Adrenal gland (tissue), 9 donors: ENCODE measurements at regions not wholly inside any gene's neighbourhood (a gene's known extent, or its start where the extent isn't known, plus 50 kb on each side); places are given as distances from the start of the nearest gene placed in this dataset.

ENCODE experiments used
- DNase-seq, 7 donors: peaks; one replicate each; pipeline ENCODE4 v3.0.0-alpha.2; 2019 to 2020
- H3K27ac ChIP-seq, 5 donors: fragments of 200-600 bp; sonication (generic) in 4 of 5; 1 replicate in 3 of 5; 2 replicates in 2 of 5; pipeline versions ENCODE4 v1.5.1 to v1.8.0; 2016 to 2020; ENCODE audit warnings: mild to moderate bottlenecking in 1 of 5
- H3K27me3 ChIP-seq: fragments of 200-600 bp; 2 replicates; pipeline ENCODE4 v1.8.0; 2021
- H3K36me3 ChIP-seq, 2 donors: fragments of 200-600 bp; replicated peaks in 1 of 2; 1 replicate in 1 of 2; 2 replicates in 1 of 2; pipeline versions ENCODE4 v1.5.1 to v1.8.0; 2018 to 2022
- H3K4me1 ChIP-seq, 2 donors: fragments of 200-600 bp; replicated peaks in 1 of 2; 1 replicate in 1 of 2; 2 replicates in 1 of 2; pipeline versions ENCODE4 v1.5.1 to v1.8.0; 2018 to 2021
- H3K4me3 ChIP-seq, 4 donors: fragments of 200-600 bp; sonication (generic) in 3 of 4; one replicate each; pipeline ENCODE4 v1.5.1; 2016 to 2018
- H3K9me3 ChIP-seq, 3 donors: fragments of 200-600 bp; sonication (generic) in 1 of 3; replicated peaks in 1 of 3; 1 replicate in 2 of 3; 2 replicates in 1 of 3; pipeline versions ENCODE4 v1.5.1 to v1.8.0; 2016 to 2021
- POLR2A ChIP-seq, 2 donors: fragments of 450-650 bp; IDR thresholded peaks; one replicate each; pipeline ENCODE4 v1.6.1; 2017; ENCODE audit warnings: antibody characterized with exemption in 2 of 2, mild to moderate bottlenecking in 2 of 2, moderate library complexity in 1 of 2
- WGBS, 4 donors: extraction: QIAGEN DNeasy Blood & Tissue Kit in 2 of 4; methylation state at CpG; one replicate each; pipeline versions ENCODE4 v1.1.5 to v1.1.7; 2013 to 2017; 5-methylcytosine and 5-hydroxymethylcytosine counted together
- intact Hi-C, 2 donors: fragments of 100-400 bp; cut with DNase I; formaldehyde crosslinking; loops; one replicate each; pipeline versions ENCODE4 v1.14.1 to v1.15.0; 2022 to 2023
- TF ChIP-seq, protein P1 (sequence below), 6 experiments: fragments of 450-650 bp in 4 of 6; fragments of 200-600 bp in 2 of 6; sonication (generic) in 1 of 6; IDR thresholded peaks; 1 replicate in 5 of 6; 2 replicates in 1 of 6; pipeline versions ENCODE4 v1.5.1 to v1.8.0; 2016 to 2021; ENCODE audit warnings: antibody characterized with exemption in 6 of 6, mild to moderate bottlenecking in 2 of 6, moderate library complexity in 1 of 6
- donor health status: healthy with polysubstance abuse.
- donor health status: Bipolar disorder and iron deficiency.
- donor health status: DM: yes; HTN: yes; CAD: no.
- donor health status: DM: no; HTN: no; CAD: no.
- donor health status: DM: no; HTN: no; CAD: no.

DNA sequence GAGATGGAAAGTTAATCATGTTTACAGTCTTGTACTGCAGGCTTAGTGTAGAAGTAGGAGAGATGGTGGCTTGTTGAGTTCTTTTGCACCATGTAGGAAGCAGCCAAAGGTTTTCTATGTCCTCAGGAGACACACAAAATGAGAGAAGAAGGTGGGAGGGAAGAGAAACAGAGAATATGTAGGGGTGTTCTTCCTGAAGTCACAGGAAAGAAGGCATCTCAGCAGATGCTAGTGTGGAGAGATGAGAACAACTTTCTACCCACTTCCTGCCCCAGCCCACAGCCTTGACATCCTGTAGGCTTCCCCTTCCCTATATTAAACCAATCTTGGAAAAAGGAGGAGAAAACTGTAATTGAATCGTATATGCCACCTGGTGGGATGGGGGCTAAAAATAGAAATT, 217.0 kb downstream of the S1PR1 start:
- no peaks in the 10 kb centered on the region for H3K36me3 ChIP-seq
- H3K27me3 ChIP-seq, result no peaks in the 10 kb centered on the region
- no peaks in the 10 kb centered on the region for H3K9me3 ChIP-seq
- H3K4me1 ChIP-seq, result no peaks in the 10 kb centered on the region
- H3K27ac ChIP-seq, result no peak overlapping the region
- intact Hi-C loops, result no loop called here
- H3K4me3 ChIP-seq, result no peak overlapping the region
- TF ChIP-seq, protein P1, sequence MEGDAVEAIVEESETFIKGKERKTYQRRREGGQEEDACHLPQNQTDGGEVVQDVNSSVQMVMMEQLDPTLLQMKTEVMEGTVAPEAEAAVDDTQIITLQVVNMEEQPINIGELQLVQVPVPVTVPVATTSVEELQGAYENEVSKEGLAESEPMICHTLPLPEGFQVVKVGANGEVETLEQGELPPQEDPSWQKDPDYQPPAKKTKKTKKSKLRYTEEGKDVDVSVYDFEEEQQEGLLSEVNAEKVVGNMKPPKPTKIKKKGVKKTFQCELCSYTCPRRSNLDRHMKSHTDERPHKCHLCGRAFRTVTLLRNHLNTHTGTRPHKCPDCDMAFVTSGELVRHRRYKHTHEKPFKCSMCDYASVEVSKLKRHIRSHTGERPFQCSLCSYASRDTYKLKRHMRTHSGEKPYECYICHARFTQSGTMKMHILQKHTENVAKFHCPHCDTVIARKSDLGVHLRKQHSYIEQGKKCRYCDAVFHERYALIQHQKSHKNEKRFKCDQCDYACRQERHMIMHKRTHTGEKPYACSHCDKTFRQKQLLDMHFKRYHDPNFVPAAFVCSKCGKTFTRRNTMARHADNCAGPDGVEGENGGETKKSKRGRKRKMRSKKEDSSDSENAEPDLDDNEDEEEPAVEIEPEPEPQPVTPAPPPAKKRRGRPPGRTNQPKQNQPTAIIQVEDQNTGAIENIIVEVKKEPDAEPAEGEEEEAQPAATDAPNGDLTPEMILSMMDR (IDR thresholded peaks at IDR 0.05), result no peak
- TF ChIP-seq POLR2A (IDR thresholded peaks at IDR 0.05), result no peak
- DNase-seq, result no peak
- 56 to 67% (median 62%) methylated on average over 1 of the region's 1 CpG for WGBS, 4 donors

DNA sequence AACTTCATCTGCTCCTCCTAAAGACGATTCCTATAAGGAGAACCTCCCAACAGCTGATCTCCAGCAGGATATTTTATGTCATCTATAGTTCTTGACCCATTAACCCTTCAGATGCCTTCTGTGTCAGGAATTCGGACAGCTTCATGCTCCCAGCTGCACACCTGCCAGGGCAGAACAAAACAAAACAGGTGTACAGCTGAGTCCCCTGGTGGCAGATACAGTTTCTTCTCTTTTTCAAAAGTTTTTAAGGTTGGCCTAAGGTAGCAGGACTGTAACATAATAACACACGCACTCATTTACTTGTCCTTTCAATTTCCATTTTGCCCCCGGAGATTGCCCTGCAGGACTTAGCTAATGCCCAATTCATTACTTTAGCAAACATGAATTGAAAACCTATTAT, 218.3 kb downstream of the S1PR1 start:
- WGBS, 4 donors, result 73 to 76% (median 74%) methylated on average over 4 of the region's 4 CpGs
- Histone ChIP-seq H3K27me3 (no peaks in the 10 kb centered on the region), H3K36me3 (no peaks in the 10 kb centered on the region), H3K4me3 (no peak overlapping the region), H3K27ac (no peak overlapping the region), H3K9me3 (no peaks in the 10 kb centered on the region), H3K4me1 (no peaks in the 10 kb centered on the region)
- TF ChIP-seq, protein P1 (IDR thresholded peaks at IDR 0.05), result no peak
- no peak for TF ChIP-seq POLR2A (IDR thresholded peaks at IDR 0.05)
- intact Hi-C loops, result no loop called here
- DNase-seq, result no peak

DNA sequence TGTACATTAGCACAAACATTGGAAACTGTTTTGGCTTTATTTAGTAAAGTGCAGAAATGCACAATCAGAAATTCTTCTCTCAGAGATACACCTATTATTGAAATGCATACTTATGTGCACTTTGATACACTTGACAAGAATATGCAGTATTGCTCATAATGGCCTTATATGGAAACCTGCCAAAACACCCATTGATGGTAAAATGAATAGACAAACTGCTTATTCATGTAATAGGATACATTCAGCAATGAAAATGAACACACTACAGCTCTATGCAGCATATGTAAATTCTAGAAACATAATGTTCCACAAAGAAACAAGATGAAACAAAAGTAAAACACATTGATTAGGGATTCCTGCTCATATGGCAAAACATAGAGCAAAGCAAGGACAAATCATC, 223.9 kb downstream of the S1PR1 start:
- TF ChIP-seq POLR2A (IDR thresholded peaks at IDR 0.05), result no peak
- no peak overlapping the region for H3K4me3 ChIP-seq
- no peak overlapping the region for H3K27ac ChIP-seq
- DNase-seq, result no peak
- H3K9me3 ChIP-seq, result no peaks in the 10 kb centered on the region
- no peaks in the 10 kb centered on the region for H3K36me3 ChIP-seq
- H3K4me1 ChIP-seq, result no peaks in the 10 kb centered on the region
- intact Hi-C loops, result no loop called here
- H3K27me3 ChIP-seq, result no peaks in the 10 kb centered on the region

DNA sequence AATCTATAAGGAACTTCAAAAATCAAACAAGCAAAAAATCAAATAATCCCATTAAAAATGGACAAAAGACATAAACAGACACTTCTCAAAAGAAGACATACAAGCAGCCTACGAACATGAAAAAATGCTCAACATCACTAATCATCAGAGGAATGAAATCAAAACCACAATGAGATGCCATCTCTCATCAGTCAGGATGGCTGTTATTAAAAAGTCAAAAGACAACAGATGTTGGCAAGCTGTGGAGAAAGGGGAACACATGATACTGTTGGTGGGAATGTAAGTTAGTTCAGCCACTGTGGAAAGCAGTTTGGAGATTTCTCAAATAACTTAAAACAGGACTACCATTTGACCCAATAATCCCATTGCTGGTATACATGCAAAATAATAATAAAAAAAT, 226.4 kb downstream of the S1PR1 start:
- Histone ChIP-seq H3K4me3 (no peak overlapping the region), H3K36me3 (no peaks in the 10 kb centered on the region), H3K9me3 (no peaks in the 10 kb centered on the region), H3K27me3 (no peaks in the 10 kb centered on the region), H3K27ac (no peak overlapping the region), H3K4me1 (no peaks in the 10 kb centered on the region)
- TF ChIP-seq, protein P1 (IDR thresholded peaks at IDR 0.05), result no peak
- no peak for TF ChIP-seq POLR2A (IDR thresholded peaks at IDR 0.05)
- no peak for DNase-seq
- intact Hi-C loops, result no loop called here
- WGBS, 4 donors, result 65 to 81% (median 72%) methylated on average over 1 of the region's 1 CpG

DNA sequence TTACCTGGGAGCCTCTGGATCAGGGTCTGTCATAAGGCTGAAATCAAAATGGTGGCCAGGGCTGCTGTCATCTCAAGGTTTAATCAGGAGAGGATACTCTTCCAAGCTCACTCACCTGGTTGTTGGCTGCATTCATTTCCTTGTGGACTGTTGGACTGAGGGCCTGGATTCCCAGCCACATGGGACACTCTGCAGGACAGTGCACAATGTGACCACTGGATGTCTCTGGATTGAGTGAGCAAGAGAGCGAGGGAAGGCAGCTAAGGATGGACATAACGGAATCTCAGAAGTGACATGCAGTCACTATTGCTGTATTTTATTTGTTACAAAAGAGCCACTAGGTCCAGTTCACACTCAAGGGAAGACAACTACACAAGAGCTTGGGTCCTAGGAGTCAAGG, 229.1 kb downstream of the S1PR1 start:
- Histone ChIP-seq H3K27ac (no peak overlapping the region), H3K27me3 (no peaks in the 10 kb centered on the region), H3K9me3 (no peaks in the 10 kb centered on the region), H3K4me1 (no peaks in the 10 kb centered on the region), H3K36me3 (no peaks in the 10 kb centered on the region), H3K4me3 (no peak overlapping the region)
- DNase-seq, result no peak
- WGBS, 4 donors, result 91 to 96% (median 94%) methylated on average over 2 of the region's 2 CpGs
- TF ChIP-seq POLR2A (IDR thresholded peaks at IDR 0.05), result no peak
- TF ChIP-seq, protein P1 (IDR thresholded peaks at IDR 0.05), result no peak
- intact Hi-C loops, result no loop called here
